HG02938 (cell line): ENCODE measurements at regions not wholly inside any gene's neighbourhood (a gene's known extent, or its start where the extent isn't known, plus 50 kb on each side); places are given as distances from the start of the nearest gene placed in this dataset.

Experiments
- ATAC-seq: cut with Tn5 transposase; IDR thresholded peaks from one replicate; pipeline ENCODE4 v1.9.1; 2021; ENCODE audit warnings: mild to moderate bottlenecking, moderate library complexity; ENCODE audit not compliant: unreplicated experiment

DNA sequence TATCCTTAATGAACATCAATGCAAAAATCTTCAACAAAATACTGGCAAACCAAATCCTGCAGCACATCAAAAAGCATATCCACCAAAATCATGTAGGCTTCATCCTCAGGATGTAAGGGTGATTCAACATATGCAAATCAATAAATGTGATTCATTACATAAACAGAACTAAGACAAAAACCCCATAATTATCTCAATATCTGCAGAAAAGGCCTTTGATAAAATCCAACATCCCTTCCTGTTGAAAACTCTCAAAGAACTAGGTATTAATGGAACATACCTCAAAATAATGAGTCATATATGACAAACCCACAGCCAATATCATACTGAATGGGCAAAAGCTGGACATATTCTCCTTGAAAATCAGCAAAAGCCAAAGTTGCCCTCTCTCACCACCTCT, 54.6 kb upstream of the DEPDC1 start:
- ATAC-seq = no peak

DNA sequence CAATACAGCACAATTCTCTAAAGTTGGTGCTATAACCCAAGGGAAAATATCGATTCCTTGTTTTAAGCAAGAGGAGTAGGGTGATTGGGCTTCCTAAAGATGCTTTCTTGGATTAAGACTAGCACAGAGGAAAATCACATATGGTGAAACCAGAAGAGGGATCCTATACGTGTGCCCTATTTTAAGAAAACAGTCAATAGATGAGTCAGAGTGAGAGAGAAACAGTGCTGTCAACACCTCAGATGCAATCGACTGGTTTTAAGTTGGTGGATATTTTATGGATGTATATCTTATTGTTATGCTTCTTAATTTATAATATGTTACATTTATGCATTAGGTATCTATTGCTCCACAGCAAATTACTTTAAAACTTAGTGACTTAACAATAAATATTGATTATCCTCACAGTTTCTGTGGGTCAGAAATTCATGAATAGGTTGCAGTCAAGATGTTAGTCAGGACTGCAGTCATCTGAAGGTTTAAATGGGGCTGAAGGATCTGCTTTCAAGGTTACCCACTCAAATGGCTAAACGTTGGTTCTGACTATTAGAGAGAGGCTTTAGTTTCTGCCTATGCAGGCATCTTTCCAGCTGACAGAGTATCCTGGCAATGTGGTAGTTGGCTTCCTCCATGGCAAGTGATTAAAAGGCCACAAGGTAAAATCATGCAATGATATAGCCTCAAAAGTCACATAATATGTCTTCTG, 61.6 kb upstream of the DEPDC1 start:
- no peak for ATAC-seq

DNA sequence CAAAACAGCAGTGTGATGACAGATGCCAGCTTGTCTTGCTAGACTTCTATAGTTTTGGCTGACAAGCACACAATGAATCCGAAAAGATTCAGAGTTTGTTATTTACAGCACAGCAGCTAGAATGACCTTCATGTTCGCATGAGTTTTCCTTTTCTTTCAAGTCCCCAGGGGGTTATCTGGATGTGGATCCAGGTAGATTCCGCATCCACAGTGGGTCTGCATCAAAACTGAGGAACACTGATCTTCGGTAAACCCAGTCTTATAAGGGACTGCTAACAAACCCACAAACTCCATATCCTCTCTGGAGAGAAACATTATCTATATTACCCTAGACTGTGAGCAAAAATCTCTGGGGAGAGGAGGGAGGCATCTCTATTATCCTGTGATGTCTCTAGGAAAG, 69.0 kb upstream of the DEPDC1 start:
- ATAC-seq = no peak

DNA sequence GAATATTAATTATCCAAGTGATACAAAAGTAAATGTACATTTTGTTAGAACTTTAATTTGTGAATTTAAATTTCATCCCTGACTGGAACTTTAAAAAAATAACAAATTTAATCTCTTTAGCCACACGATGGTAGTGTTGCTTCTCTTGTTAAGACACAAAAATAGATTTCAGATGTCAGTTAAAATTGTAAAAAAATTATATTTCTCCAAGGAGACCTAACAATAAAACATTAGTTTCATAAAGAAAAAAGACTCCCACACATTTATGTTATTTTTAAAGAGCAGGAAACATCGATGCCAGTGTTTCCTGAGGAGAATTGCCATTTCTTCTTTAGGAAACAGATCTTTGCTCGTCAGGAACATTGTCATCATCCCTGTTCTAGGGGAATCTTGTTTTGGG, 74.0 kb upstream of the DEPDC1 start:
- no peak for ATAC-seq

DNA sequence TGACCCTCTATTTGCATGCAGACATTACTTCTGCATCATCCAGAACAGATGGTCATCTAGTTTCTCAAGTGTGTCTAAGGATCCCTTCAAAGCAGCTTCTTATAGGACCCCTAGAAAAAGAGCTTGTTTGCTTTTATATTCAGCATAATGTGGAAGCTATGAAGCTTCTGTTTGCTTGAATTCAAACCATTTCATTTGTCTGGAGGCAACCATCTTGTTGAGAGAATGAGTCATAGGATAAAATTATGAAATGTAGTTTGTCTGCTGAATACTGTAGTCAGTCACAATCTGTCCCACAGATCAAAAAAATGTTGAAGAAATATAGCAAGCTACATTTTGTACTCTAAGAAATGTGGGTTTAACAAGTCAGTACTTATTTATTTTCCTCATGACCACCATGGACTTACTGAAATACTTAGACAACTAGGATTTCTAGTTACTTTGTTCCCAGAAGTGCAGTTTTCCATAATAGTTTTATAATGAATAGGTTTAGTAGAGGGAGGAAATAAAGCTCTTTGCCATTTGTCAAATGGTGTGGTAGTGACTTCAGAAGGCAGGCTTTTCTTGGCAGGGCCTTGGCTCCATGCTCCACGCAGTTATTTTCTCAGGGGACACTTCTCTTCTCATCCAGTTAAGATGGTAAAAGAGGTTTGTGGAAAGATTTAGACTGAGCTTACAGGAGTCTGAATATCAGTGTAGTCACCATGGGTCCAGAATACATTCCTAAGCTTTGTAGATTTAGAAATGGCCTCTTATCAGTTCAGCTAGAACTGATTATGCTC, 74.8 kb upstream of the DEPDC1 start:
- no peak for ATAC-seq

DNA sequence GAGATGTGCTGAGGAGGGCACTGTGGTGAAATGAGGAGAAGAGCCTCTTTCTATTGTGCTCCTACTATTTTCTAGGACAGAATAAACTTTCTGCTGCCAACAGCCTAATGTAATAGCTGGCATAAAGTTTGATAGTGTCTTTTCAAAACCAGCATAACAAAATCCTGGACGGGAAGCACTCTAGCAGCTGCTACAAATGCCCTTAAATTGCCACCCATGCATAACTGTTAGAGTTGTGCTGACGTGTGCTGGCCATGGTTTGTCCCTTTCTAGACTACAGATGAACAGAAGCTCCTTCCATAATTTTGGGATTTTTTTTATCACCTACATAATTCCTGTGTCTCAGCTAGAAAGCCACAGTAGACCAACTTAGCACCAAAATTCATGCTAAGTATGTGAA, 88.5 kb upstream of the DEPDC1 start:
- ATAC-seq = no peak

DNA sequence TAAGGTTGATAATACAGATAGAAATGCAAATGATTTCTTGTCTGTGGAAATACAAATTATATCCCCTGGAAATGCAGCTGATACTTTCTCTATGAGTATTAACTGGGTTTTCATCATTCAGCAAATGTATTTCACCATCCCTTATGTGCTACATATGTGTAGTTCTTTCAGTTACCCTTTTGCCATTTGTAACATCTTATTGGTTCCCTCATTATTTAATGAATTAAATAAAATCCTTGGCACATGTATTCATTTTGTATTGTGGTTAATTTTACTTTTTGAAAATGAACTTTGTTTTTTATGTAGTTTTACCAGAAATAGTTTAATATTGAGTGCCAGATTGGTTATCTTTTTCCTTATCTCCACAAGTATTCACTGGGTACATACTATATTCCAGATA, 89.9 kb upstream of the DEPDC1 start:
- no peak for ATAC-seq

DNA sequence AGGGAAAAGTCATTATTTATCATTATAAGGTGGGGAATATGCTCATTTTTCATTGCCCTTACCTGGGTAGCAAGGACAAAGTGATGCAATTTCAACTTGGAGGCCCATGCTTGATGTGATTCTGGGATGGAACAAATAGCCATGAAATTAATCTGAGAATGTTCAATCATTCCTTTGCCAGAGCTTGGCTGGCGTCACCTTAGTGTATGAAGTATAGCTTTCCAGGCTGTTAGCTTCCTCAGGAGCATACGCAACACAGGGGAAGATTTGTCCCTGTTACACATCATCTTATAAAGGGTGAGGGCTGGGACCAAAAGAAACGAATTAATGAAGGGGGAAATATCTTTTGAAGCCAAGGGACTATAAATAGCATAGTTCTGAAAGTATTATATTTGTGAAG, 91.4 kb upstream of the DEPDC1 start:
- no peak for ATAC-seq

DNA sequence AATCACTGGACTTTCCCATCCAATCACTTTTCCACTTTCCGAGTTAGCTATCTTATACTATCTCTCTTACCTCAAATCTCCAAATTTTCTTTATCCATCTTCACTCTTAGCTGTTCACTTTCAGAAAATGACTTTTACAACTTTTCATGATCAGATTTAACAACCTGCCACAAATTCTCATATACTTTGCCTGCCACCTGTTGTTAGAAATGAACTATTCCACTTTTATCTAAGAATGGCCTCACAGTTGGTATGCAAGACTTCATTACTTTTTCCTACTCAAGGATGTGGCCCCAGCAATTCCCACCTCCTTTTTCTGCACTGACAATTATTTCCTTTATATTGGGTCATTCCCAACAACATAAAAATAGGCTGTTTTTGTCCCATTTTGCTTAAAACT, 93.6 kb upstream of the DEPDC1 start:
- no peak for ATAC-seq

DNA sequence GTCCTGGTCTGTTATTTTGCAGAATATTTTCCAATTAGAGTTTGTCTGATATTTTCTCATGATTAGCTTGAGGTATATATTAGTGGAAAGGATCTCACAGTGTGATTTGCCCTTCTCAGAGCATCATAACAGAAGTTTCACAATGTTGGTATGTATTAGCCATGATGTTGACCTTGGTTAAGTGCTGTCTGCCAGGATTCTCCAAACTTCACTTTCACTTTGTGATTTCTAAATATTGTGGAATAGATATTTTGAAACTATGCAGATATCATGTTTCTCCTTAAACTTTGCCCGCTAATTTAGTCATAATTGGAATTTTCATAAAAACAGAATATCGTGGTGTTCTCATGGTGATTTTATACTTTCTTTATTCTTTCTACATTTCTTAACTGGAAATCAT, 98.0 kb upstream of the DEPDC1 start:
- ATAC-seq = no peak

DNA sequence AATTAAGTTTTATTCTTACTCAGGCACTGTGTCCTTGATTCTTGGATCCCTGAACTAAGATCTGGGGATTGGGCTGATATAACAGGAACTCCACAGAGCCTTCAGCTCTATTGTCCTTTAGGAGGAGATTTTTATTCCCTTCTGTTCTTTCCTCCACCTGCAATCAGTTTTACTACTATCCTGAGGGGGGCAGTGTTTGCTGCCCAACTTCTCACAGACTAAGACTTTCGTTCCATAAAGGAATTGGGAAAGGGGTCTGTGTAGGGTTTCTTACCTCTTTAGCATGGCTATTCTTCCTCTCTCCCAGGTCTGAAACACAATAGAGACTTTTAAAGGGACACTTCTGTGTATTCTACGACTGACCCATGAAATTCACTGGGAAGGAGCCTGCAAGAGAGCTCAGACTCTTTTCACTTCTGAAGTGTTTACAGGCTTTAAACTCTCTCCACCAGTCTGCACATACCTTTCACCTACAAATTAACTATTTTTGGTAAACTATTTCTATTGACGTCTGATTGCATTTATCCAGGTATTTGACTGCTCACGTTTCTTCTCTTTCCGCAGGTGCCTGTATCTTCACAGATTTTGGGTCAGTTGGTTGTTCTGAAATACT, 103.3 kb upstream of the DEPDC1 start:
- no peak for ATAC-seq

DNA sequence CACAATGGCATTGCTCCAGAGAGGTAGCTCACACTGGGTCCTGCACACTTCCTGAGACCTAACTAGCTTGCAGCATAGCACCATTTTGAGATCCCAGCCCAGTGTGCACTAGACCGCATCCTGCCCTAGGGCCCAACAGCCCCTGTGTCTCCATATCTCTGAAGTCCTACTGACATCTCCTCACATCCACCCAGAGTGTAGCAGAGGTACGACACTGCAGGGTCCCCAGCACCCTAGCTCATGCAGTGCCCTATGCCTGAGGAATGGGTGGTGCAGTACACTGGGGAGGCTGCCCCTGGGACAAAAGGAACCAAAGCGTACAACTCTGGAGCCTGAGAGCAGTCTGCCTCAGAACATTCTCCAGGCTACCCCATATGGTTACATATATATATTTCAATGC, 111.4 kb upstream of the DEPDC1 start:
- ATAC-seq = no peak

DNA sequence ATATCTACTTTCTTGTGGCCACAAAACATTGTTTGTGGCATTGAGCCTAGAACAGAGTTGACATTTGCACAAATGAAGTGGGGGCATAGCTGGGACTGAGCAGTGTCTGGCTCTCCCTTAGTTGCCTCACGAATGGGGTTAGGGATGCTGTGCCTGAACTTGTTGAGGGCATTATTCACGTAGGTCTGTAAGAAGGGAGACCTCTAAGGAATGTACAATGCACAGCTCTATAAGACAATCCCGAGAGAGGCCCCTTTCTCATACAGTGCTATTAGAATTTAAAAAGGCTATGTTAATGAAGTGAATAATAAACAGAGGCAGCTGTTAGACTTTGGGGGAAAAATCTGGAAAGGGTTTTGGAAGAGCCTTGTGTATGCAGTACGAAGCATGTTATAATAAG, 118.4 kb upstream of the DEPDC1 start:
- ATAC-seq = no peak

DNA sequence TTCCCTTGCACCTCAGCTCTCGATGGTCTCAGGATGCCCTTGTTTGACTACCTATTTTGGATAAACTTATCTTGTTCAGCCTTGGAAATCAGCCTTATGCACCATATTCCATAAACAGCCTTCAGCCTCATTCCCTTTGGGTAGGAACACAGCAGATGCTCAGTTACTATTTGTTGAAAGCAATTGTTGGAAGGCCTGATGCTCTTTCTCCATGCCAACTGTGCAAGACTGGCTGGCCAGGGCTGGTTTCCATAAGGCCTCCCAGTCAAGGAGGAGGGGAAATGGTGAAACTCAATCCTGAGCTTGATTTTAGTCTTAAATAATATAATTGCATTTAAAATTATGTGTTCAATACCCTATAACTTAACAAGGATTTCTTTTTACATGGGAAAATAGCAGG, 121.1 kb upstream of the DEPDC1 start:
- ATAC-seq = no peak

DNA sequence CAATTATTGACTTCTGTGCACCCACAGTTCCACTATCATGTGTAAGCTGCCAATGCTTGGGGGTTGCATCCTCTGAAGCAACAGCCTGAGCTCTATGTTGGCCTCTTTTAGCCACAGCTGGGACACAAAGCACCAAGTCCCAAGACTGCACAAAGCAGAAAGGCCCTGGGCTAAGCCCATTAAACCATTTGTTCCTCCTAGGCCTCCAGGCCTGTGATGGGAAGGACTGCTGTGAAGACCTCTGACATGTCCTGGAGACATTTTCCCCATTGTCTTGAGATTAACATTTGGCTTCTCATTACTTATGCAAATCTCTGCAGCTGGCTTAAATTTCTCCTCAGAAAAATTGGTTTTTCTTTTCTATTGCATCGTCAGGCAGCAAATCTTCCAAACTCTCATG, 123.7 kb upstream of the DEPDC1 start:
- no peak for ATAC-seq

DNA sequence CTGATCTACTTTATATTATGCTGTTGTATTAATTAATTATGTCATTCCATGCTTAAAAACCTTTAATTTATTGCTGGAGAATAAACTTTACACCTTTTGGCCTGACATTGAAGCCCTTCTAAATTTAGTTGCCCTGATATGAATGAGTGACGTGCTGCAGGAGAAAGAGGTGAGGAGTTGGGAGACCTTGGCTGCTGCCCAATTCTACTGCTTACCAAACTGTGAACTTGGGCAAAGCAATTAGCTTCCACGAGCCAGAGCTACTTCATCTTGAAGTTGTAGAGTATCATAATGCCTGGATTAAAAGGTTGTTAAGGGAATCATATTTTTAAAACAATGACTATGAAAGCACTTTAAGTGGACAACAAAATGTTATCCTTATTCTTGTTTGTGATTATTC, 126.8 kb upstream of the DEPDC1 start:
- no peak for ATAC-seq

DNA sequence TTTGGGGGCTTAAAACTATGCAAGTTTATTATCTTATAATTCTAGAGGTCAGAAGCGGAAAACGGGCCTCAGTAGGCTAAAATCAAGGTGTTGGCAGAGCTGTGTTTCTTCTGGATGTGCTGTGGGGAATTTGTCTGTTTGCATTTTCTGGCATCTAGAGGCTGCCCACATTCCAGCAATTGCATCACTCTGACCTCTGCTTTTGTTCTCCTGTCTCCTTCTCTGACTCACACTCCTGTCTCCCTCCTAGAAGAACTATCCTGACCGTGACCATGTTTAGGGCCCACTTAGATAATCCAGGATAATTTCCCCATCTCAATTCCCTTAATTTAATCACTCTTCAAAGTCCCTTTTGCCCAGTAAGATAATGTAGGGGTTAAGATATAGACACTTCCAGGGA, 127.4 kb upstream of the DEPDC1 start:
- ATAC-seq = no peak

DNA sequence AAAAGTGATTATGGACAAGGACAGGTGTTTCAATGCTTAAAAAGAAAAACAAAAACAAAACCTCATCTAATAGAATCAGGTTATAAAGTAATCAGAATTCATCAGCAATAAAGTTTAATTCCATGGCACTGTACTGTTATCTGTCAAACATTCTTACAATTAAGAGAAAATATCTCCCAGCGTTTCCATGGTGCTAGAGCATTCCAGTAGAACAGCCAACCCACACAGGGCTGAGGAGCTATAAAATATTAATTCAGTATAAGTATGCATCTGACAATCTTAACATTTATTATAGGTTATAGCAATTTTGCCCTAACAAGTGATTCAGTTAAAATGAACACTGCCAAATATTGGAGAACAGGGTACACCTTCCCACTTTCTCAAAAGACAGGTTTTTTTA, 128.7 kb upstream of the DEPDC1 start:
- no peak for ATAC-seq

DNA sequence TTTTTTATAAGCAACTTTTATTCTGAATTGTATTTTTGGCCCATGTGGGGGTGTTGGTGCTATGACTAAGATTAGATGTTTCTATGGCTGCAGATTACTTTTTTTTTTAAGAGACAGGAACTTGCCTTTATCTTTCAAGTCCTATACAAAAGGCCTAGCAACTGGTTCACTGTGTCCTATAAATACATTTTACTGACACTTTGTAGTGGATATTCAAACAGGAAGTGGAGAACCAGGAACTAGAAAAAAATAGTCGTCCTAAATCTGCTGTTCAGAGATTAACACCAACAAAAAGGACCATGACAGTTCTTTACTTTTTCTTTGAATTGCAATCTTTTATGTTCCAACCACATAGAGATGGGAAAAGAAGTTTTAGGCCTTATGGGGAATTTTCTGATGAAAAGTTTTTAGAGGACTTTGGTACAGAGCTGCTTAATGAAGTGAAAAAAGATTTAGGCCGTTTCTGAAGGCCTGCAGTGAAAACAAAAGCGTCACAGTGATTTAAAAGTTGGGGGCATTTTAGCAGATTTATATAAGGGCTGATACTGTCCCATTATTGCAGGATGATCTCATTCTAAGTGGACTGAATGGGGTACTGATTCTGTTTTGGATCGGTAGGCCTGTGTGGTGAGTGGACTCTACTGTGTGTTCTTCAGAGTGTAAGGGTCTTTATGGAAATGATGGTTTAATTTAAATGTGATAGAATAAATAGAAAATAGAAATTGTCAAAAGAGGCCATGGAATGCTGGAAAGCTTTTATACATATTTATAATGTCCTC, 136.4 kb upstream of the DEPDC1 start:
- no peak for ATAC-seq

DNA sequence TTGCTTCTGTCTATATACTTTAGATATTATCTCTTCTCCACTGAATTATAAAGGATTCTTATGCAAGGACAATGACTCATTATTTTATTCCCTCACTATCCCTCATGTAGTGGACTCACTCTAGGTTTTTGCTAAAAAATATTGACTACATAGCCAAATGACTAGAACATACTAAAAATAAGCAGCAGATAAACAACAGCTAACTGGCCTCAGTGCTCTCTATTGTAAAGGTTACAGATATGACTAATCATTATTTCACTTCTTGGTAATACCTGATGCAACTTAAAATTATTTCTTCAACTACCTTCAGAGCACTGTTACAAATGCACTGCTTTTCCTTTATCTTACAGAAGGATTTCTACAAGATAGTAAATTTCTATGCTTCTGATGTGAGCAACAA, 147.6 kb upstream of the DEPDC1 start:
- ATAC-seq = no peak

DNA sequence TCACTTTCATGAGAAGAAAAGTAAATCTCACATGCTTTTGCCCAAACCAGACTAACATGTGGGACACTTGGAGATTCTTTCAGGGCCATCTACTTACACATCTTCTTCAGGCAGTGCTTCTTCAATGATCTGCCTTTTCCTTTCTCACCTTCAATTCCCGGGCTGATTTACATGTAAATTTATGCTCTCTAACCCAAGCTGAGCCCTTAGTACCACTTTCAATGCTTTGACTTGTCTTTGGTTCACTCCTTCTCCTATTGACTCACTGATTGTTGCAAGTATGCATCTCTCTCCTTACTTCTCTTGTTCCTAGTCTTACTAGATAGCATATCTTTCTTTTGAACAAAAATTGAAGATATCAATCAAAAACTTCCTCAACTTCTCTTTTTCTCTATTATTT, 154.2 kb upstream of the DEPDC1 start:
- no peak for ATAC-seq

DNA sequence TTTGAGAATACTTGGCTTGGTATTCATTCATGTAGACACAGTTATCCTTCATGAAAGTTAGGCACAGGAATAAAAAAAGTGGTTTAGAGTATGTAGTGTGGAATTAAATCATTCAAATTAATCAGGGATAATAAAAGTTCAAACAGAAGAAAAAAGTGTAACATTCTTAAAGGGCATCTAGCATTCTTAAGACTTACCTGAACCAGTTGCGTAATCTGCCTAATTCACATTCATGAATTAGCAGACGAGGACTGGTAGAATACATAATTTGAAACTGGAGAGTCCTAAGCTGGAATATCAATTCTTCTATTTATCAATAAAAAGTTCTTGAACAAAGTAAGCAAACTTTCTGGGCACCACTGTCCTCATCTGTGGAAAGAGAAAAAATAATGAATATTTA, 157.0 kb upstream of the DEPDC1 start:
- ATAC-seq = no peak
